ENCODE measurements at regions not wholly inside any gene's neighbourhood (a gene's known extent, or its start where the extent isn't known, plus 50 kb on each side); places are given as distances from the start of the nearest gene placed in this dataset.

DNA sequence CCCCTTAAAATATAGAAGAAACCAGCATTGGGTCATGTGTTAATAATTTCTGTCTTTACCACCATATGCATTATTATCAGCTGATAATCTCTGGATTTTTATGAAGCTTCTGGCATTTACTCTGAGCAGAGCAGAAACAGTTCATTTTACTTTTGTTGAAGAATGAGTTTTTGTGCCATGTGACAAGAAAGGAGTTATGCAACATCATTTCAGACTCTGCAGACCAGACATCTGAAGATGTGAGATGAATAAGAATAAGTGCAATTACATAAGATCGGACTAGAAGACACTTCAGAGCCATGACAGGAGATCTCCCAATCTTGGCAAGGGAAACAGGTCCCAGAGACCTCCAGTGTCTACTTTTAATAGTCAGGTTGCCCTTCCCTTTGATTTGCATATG is 869.4 kb upstream of the VRK2 start:
- intact Hi-C loops (cut with micrococcal nuclease) = no loop called here
- DNase-seq (no peak), ATAC-seq (no peak)
- CTCF ChIA-PET = no interaction called here
- Mint-ChIP-seq H3K9me3 (peaks cover 1% of the 10 kb centered on the region), H3K27me3 (no peaks in the 10 kb centered on the region), H3K4me1 (ENCODE audit: low read depth) (no peaks in the 10 kb centered on the region), H3K4me3 (no peak overlapping the region), H3K36me3 (ENCODE audit: low read depth) (no peaks in the 10 kb centered on the region), H3K27ac (no peak overlapping the region)
- TF ChIP-seq, protein P1, sequence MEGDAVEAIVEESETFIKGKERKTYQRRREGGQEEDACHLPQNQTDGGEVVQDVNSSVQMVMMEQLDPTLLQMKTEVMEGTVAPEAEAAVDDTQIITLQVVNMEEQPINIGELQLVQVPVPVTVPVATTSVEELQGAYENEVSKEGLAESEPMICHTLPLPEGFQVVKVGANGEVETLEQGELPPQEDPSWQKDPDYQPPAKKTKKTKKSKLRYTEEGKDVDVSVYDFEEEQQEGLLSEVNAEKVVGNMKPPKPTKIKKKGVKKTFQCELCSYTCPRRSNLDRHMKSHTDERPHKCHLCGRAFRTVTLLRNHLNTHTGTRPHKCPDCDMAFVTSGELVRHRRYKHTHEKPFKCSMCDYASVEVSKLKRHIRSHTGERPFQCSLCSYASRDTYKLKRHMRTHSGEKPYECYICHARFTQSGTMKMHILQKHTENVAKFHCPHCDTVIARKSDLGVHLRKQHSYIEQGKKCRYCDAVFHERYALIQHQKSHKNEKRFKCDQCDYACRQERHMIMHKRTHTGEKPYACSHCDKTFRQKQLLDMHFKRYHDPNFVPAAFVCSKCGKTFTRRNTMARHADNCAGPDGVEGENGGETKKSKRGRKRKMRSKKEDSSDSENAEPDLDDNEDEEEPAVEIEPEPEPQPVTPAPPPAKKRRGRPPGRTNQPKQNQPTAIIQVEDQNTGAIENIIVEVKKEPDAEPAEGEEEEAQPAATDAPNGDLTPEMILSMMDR (IDR thresholded peaks at IDR 0.05) = no peak
- POLR2A ChIA-PET = no interaction called here

DNA sequence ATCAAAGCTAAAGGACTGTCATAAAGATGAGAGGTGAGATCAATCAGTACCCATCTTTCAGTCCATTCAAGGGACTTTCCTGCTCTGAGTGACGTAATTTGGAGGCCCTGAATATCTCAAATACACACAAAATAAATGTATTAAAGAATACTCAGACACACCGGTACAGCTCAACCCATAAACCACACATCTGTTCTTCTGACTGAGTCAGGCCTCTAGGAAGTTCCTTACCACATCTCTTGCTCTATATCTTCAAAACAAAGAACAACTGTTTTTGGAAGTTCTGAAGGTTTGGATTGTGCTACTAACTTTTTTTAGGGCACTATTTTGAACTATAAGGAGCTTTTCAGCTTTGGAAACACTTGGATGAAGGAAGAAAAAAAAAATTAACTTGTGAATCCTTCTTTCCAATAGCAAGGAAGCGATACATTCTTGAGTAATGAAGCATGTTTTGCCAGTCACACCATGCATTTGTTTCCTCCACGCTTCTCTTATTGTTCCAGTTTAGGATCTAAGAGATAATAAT is 866.5 kb upstream of the VRK2 start:
- intact Hi-C loops (cut with micrococcal nuclease) = no loop called here
- CTCF ChIA-PET = no interaction called here
- POLR2A ChIA-PET = no interaction called here
- Mint-ChIP-seq H3K36me3 (ENCODE audit: low read depth) (no peaks in the 10 kb centered on the region), H3K27ac (no peak overlapping the region), H3K9me3 (peaks cover 5% of the 10 kb centered on the region), H3K4me3 (no peak overlapping the region), H3K27me3 (no peaks in the 10 kb centered on the region), H3K4me1 (ENCODE audit: low read depth) (no peaks in the 10 kb centered on the region)
- no peak for ATAC-seq
- DNase-seq = no peak
- TF ChIP-seq, protein P1 (IDR thresholded peaks at IDR 0.05) = no peak

DNA sequence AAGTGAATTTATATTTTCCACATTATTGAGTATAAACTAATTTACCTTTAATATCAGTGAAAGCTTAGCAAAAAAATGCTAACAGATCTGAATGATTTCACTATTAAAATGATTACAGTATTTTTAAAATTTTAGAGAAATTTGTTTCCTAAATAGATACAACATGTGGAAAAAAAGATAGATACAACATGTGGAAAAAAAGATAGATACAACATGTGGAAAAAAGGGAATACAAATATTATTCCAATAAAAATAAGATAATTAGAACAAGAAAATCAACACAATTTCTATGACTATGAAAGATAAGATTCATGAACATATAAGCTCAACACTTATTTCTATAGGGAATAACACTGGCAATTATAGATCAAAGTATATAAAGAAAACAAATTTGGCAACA is 865.9 kb upstream of the VRK2 start:
- ATAC-seq (no peak), DNase-seq (no peak)
- H3K9me3 Mint-ChIP-seq = peaks cover 5% of the 10 kb centered on the region
- no peaks in the 10 kb centered on the region for H3K4me1 Mint-ChIP-seq (ENCODE audit: low read depth)
- H3K27ac Mint-ChIP-seq = no peak overlapping the region
- H3K4me3 Mint-ChIP-seq = no peak overlapping the region
- ChIA-PET CTCF (no interaction called here), POLR2A (no interaction called here)
- no peaks in the 10 kb centered on the region for H3K36me3 Mint-ChIP-seq (ENCODE audit: low read depth)
- TF ChIP-seq, protein P1 (IDR thresholded peaks at IDR 0.05) = no peak
- intact Hi-C loops (cut with micrococcal nuclease) = no loop called here
- no peaks in the 10 kb centered on the region for H3K27me3 Mint-ChIP-seq

DNA sequence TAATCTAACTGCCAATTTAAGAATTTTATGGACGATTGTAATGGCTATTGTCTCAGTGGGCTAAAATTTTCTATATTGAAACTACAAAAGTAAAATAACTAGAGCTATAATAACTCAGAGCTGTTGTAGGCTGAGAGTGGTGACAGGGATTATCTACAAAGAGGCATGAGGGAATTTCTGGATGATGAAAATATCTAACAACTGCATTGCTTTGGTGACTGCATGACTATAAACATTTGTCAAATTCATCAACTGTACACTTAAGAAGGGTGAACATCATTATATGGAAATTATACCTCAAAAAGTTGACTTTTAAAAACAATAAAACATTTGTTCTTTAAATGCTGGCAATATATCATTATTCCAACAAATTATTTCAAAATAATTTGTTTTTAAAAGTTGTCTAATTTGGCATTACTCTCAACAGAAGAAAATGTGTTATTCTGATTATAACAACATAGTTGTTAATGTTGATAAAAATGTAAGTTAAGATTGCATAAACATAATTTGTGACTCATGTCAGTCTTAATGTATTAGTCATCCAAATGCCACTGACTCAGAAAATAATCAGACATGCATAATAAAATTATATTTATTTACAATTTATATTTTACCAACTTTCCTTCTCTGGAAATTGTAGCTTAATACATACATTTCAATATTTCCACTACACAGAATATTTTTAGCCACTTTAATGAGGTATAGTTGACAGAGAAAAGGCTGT is 865.1 kb upstream of the VRK2 start:
- intact Hi-C loops (cut with micrococcal nuclease) = no loop called here

DNA sequence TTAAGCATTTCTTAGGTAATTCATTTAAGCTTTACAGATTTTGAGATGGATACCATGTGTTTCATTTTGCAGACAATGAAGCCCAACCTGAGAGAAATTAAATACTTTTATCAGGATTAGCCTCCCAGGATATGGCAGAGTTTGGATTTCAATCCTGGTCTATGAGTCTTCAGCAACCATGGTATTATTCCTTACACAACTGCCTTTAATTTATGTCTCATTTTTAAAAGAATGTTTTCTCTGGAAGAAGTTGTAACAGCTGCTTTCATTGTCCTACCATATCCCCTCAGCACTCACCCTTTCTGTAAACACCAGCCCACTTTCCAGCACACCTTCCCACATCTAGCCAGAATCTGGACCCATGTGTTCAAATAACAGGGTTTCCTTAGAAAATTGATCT is 863.7 kb upstream of the VRK2 start:
- no peak for ATAC-seq
- CTCF ChIA-PET = no interaction called here
- Mint-ChIP-seq H3K4me3 (no peak overlapping the region), H3K4me1 (ENCODE audit: low read depth) (no peaks in the 10 kb centered on the region), H3K36me3 (ENCODE audit: low read depth) (no peaks in the 10 kb centered on the region), H3K9me3 (peaks cover 5% of the 10 kb centered on the region), H3K27ac (no peak overlapping the region), H3K27me3 (no peaks in the 10 kb centered on the region)
- intact Hi-C loops (cut with micrococcal nuclease) = no loop called here
- DNase-seq = no peak
- TF ChIP-seq, protein P1 (IDR thresholded peaks at IDR 0.05) = no peak
- POLR2A ChIA-PET = no interaction called here

More for the DNA sequence above, 865.1 kb upstream of the VRK2 start:
- Mint-ChIP-seq H3K9me3 (peaks cover 5% of the 10 kb centered on the region), H3K27me3 (no peaks in the 10 kb centered on the region), H3K36me3 (ENCODE audit: low read depth) (no peaks in the 10 kb centered on the region), H3K4me3 (no peak overlapping the region), H3K27ac (no peak overlapping the region), H3K4me1 (ENCODE audit: low read depth) (no peaks in the 10 kb centered on the region)
- no peak for ATAC-seq
- CTCF ChIA-PET = no interaction called here
- DNase-seq = no peak
- POLR2A ChIA-PET = no interaction called here
- TF ChIP-seq, protein P1 (IDR thresholded peaks at IDR 0.05) = no peak

Data from activated CD8-positive, alpha-beta T cell treated with anti-CD3 and anti-CD28 coated beads for 36 hours (primary cell).